Suppressor macrophage treated with lipopolysaccharide for 1 hour (primary cell): ENCODE measurements at regions not wholly inside any gene's neighbourhood (a gene's known extent, or its start where the extent isn't known, plus 50 kb on each side); places are given as distances from the start of the nearest gene placed in this dataset.

ENCODE experiments used
- DNase-seq, 3 donors: peaks; one replicate each; pipeline ENCODE4 v3.0.0-alpha.2; 2020 to 2022

DNA sequence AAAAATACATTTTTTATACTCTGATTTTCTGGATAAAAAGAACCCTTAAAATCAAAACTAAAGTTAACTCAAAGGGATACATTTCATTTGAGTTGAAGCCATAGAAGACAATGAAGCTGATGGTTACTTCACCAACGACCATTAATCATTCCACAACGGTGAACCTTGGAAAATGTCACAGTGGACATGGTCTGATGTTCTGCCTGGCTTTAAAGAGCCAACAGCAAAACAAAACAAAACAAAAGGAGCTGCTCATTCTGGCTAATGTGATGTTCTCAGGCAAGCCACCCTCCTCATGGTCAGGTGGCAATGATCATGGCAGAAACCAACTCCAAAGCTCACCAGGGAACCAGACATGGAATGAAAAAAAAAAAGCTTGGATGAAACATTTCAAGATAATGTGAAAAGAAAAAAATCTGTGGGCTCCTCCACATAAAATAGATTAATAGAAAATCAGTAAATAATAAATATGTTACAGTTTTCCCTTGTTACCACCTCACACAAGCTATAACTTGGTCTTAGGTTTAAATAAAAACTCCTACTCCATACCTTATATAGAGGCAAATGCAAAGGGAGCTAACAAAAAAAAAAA lies 90.1 kb upstream of the SERTAD2 start:
- no peak for DNase-seq

DNA sequence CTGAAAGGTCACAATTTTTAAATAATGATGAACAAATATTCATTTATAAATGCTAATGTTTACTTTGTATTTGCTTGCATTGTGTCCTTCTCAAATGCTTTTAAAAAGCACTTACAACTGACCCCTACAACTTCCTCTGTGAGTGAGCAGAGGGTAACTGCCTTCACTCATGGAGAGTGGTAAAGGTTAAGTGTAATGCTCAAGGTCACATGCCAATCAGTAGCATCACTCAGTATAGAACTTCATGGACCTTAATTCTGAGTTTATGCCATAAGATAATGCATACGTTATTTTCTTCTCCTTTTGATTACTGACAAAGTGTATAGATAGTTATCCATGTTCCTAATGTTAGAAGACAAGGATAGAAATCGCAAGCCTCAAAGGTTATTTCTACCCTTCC lies 91.8 kb upstream of the SERTAD2 start:
- no peak for DNase-seq

DNA sequence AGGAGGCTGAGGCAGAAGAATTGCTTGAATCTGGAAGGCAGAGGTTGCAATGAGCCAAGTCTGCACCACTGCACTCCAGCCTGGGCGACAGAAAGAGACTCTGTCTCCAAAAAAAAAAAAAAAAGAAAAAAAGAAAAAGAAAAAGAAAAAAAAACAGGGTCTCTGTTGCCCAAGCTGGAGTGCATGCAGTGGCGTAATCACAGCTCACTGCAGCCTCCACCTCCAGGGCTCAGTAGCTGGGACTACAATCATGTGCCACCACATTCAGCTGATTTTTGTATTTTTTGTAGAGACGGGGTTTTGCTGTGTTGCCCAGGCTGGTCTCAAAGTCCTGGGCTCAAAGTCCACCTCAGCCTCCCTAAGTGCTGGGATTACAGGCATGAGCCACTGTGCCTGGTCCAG lies 94.0 kb upstream of the SERTAD2 start:
- peak in 1 of 3 donors; percentile 39 for DNase-seq

DNA sequence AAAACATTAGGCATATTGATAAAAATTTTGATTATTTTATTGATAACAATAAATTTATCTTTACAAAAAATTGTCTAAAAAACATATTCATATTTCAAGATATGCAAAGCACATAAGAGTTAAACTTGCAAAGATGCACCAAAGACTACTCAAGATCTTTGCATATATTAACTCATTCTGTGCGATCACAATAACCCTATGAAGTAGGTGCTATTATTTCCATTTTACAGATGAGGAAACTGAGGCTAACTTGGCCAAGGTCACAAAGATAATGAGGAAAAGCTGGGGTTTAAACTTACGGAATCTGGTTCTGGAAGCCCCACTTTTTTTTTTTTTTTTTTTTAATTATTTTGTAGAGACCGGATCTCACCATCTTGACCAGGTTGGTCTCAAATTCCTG lies 94.4 kb upstream of the SERTAD2 start:
- no peak for DNase-seq

DNA sequence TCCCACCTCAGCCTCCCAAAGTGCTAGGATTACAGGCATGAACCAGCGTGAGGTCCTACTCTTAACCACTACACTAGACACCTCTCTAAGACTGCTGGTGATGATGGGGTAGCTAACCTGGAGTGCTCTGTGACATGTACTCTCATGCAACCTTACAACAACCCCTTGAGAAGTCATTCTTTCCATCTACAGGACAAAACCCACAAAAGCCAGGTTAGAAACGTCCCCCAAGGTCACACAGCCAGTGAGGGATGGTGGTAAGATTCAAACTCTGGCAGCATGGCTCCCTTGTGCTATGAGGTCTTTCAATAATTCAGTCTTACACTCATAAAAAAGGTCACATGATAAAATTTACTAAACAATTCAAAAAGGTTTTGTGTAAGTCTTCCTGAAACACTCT lies 94.8 kb upstream of the SERTAD2 start:
- DNase-seq: no peak

DNA sequence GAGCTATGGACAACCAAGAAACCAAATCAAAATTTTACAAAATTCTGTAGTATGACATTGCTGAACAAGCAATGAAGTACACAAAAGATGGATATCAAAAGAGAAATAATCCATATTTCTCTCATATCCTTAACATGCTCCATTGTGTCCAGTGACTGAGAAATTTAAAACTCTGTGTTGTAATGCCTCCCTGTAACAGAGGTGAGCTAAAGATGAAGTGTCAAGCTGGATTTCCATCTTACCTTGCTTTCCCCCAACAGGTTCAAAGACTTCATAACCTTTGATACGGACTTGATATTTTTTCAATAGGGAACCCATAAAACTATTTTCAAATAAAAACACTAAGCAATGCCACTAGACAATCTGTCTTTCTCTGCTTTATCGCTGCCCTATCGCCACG lies 95.7 kb upstream of the SERTAD2 start:
- no peak for DNase-seq

DNA sequence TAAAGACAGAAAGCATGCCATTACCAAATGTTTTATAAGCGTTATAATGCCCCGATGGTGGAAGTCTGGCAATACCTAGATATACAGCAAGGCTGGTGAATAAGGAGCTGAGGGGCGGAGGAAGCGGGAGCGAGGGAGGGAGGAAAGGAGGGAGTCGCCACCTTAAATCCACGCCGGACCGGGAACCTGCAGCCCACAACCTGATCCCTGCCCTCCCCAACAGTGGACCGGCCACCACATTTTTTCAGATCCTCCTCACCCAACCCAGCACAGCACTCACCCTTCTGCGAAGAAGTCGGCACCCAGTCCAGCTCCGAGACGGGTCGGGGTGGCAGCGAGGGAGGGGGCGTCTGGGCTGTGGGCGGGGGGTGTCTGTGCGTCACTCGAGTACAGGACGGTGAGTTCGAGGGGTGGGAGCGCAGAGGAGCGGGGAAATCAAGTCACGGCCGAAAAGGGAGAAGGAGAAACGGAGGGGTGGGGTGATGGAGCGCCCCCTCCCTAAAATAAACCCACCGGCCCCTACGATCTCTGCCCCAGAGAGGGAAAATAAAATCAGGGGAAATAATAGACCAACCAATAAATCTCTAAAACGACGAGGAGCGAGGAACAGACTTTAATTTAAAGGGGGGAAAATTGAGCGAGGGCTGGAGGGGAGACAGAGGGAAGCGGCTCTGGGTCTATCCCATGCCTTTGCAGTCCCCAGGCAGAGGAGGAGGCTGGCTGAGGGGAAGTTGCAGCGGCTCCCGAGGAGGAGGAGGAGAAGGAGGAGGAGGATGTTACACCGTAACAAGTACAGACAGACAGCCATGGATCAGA lies 96.5 kb upstream of the SERTAD2 start:
- peak in 1 of 3 donors; percentile 61 for DNase-seq

DNA sequence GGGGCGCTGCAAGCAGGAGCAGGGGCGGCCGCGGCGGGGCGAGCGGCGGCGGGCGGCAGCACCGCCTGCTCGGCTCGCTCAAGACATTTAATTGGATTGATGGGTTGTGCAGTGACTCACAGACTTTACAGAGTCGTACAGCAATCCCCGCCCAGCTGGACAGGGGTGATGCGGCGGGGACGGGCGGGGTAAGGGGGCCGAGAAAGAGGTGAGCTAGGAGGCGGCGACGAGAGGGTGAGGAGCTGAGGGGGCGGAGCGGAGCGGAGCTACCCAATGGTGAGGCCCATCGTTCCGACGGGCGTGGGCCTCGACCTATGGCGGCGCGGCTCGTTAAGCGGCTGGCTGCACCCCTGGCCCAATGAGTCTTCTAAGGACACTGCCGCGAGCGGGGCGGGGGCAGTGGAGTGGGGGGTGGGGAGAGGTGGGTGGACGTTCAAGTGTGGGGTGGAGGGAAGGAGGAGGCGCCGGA lies 97.1 kb upstream of the SERTAD2 start:
- DNase-seq: peak; percentile 99

DNA sequence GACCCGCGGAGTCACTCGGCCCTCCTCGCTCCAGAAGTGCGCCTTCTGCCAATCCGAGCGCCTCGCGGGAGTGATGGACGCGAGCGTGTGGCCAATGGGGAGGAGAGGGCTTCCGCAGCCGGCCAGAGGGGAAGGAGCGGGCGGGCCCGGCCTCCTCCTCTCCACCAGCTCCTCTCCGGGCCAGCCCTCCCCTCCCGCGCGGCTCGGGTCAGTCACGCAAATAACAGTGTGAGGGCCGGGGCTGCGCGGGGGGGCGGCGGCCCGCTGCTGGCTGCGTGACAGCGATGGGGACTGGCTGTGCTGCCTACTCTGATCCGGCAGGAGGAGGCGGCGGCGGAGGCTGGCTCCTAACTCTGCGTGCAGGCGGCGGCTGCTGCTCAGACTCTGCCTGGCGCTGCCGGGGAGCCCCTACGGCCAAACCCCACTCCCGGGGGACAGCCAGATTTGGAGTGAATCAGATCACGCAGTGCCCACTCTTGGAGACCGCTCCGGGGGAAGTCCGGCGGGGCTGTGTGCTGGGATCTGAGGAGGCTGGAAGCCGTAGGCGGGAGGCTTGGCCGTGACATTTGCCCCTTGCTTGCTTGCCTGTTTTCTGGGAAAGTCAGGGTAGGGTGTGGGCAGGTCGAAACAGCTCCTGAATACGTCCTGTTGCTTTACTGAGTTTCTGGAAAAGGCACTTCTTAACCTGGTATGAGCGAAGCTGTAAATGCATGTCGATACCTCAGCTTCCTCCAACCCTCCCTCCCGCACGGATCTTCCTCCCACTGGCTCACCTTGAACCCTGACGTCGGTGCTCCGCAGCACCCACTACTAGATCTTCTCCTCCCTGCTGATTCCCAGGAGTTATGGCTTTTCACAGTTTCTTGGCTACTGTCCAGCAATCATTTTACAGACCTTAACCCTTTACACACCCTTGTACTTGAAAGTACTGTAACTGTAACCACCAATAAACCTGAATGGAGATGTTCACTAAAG lies 97.9 kb upstream of the SERTAD2 start:
- peak; percentile 91 to 94 (median 93) for DNase-seq

DNA sequence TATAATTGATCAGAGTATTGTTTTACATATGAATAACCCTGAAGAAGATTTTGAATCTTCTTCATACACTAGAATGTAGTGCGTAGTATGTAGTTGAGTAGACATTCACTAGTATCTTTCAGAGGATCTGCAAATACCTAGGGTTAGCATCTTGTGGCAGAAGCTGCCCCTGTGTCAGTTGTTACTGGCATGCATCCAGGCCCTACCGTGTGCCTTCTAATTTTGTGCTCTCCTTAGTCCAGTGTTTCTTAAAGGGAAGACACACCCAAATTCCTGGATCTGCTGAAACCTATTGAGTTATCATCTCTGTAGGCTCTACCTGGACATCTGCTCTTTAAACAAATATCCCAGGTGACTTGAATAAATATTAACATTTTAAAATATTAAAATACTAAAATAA lies 99.7 kb upstream of the SERTAD2 start:
- DNase-seq: no peak

DNA sequence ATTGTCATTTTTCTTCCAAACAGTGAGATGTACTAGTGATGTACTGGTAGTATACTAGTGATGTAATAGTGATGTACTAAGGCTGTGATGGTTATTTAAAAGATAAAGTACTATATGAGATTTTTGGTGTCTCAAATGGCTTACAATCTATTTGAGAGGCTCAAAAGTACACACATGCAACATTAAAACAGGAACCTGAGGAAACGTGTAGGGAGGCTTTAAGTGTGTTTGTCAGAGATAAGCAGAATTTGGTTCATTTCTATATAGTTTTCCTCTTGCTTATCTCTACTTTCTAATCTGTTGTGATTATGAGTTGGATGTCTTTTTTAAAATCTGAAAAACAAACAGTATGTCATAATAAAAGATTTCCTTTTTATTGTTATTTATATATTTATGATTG lies 100.9 kb upstream of the SERTAD2 start:
- no peak for DNase-seq

DNA sequence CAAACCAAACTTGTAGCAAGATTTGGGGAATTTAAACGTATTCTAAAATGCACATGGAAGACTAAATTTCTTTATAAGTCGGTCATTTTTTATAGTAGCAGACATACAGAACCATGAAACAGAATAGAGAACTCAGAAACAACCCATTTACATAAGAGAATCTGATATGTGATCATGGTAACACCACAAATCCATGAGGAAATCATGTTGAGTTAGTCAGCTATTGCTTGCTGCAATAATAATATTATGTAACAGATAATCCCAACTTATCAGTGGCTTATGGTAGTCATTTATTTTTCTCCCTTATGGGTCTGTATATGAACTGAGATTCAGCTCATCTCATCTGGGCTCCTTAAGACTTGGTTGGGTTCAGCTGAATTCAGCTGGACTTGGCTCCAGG lies 103.4 kb upstream of the SERTAD2 start:
- peak; percentile 19 to 65 (median 64) for DNase-seq

DNA sequence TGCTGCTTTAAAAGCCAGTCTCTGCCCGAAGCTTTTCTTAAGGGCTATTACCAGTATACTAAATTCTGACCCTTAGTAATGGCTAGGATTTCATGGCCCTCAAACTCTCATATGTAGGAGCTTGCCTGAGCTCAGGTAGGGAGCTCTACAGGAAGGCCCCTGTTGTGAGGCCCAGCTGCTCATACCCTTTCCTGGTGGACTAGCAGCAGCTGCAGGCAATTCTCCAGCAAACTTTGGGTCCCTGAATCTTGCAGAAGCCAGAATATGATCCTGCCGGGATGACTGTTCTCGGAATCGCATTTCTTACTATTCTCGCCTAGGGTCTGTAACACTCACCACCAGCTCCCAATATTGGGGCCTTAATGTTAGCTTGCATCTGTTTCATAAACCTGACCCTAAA lies 106.4 kb upstream of the SERTAD2 start:
- DNase-seq: no peak

DNA sequence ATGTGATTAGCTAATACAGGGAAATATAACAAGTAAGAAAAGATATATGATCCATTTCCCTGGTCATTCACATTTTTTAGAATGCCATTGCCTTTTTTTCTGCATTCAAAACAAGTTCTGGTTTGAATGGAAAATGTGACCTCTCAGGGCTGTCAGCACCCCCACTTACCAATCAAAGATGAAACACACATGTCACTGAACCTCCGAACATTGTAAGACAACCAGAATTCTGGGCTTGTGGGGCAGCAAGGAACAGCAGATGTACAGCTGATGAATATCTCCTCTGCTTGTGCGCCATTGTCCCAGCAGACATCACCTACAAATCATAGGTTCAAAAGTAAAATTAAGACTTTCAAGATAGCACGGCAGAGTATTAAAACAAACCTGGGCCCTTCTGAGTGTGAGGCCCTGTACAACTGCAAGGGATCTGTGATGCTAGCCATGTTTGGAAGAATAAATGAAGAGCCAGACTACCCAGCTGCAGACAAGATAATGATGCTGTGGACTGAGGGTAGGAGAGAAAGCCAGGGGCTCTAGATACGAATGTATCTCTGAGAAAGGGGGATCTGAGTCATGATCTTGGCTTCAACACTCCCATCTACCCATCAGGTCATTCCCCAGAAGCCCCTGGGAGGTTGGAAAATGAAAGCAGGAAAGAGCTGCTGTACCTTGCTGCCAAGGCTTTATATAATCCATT lies 108.7 kb upstream of the SERTAD2 start:
- DNase-seq: no peak

DNA sequence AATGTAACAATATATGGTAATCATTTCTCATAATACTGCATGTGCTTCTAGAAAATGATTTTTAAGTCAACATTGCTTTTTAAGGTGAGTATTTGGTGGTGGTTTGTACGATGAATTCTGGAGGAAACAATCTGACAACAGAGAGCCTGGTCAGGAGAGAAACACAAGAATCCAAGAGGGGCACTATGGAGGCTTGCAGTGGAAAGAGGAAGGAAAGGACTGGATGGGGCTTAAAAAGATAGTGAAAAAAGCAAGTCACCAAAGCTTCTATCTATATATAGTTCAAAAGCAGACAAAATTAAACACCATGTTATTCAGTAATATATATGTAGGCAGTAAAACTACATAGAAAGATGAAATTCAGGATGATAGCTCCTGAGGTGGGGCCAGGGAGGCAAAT lies 109.4 kb upstream of the SERTAD2 start:
- DNase-seq: no peak

DNA sequence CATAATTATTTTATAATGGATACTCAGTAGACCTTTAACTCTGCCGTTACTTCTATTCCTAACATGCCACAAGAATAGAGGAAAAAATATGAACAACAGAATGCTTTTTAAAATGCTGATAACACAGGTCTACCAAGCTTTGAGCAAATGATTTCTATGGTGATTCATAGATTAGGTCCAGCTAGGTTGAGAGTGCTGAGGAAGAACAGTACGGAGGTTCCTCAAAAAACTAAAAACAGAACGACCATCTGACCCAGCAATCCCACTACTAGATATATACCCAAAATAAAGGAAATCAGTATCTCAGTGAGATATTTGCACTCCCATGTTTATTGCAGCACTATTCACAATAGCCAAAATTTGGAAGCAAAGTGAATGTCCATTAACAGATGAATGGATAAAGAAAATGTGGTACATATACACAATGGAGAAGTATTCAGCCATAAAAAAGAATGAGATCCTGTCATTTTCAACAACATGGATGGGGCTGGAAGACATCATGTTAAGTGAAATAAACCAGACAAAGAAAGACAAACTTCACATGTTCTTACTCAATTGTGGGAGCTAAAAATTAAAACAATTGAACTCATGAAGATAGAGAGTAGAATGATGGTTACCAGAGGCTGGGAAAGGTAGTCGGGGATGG lies 111.6 kb upstream of the SERTAD2 start:
- peak in 2 of 3 donors; percentile 49 for DNase-seq

DNA sequence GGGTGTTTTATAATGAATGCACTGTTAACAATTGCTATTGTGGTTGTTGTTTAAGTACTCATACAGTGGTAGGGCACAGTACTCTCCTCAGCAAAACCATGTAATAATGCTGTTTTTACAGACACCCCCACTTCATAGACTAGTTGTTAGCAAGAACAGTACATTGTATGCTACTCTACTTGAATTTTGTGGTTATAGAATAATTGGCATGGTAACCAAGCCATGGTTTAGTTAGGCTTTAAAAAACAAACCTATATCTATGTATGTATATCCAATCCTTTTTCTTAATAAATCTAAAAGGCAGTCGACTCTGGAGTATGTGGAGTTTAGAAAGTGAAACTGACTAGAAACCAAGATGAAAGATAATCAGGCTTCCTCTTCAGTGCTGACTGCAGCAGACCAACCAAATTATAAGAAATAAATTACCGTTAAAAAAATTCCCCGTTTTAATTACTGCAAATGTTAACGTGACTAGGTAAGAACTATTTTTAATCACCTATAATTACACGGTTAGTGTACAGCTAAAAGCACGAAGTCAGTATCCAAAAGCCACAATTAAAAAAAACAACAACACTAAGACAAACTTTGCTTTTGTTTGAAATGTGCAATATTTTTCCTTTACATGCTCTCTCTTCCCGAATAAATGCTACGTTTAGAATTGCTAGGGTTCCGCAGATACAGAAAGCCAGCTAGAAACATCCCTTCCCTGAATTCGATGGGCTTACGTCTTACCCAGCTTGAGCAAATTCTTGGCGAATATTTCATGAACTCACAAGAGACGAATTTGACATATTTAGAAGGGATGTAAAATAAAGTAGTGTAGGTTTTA lies 113.3 kb upstream of the SERTAD2 start:
- peak; percentile 37 to 66 (median 56) for DNase-seq

DNA sequence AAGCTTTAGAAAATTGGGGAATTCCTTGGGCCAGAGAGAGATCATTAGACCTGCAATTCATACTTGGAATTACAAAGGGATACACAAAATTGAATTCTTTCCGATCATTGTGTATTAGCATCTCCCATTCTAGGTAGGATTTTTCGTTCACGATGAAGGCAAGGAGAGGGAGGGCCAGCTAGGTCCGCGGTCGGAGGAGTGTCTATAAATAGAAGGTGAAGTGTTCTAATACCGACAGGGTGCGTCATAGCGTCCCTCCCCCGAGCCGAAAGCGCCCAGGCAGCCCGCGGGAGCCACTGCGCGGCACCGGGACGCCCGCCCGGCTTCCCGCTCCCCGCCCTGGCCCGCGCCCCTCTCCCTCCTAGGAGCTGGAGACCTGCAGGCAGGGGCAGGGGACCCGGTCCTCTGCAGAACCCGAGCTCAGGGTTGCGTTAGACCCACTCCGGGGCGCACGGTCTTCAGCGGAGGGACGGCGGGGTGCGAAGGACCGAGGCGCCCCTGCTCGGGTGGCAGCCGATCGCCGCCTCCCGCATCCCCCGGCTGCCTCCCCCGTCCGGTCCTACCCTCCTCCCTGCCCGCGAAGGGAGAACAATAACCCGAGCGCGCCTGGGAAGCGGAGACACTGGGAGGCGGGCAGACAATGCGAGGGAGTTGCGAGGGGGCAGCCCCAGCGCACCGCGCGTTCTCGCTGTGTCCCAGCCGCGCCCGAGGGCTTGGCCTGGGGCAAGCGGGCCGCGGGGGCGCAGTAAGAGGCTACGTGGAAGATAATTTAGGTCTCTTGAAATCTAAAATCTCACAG lies 114.2 kb upstream of the SERTAD2 start:
- DNase-seq: peak; percentile 88 to 92 (median 90)

DNA sequence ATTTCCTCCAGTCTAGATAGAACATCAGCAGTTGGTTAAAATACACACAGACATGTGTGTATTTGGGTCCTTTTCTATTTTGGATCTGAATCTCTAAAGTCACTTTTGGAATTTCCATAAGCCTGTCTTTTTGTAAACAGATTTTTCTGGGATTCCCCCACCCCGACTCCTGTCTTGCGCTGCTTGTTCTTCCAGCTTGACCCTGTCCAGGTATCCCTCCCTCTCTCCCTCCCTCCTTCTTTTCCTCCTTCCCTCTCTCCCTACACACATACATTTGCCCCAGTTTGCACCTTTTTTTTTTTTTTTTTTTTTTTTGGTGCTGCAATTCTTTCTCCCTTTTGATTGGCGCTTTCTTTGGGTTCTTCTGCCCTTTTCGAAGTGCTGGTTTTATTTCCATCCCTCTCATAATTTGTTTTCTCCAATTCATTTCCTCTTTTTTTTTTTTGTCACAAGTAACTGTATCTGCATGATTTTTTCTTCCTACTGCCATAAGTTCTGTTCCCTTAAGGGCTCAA lies 114.8 kb upstream of the SERTAD2 start:
- peak; percentile 69 to 84 (median 77) for DNase-seq
